Retina (tissue), 1 donor: ENCODE measurements at regions not wholly inside any gene's neighbourhood (a gene's known extent, or its start where the extent isn't known, plus 50 kb on each side); places are given as distances from the start of the nearest gene placed in this dataset.
"Not testable (repeated sequence)": the region's sequence is repeated elsewhere in the genome, so short reads cannot be mapped to it uniquely, and the experiment has no call there.

Experiments
- DNase-seq: peaks from one replicate; pipeline ENCODE4 v3.0.0-alpha.2; 2016

DNA sequence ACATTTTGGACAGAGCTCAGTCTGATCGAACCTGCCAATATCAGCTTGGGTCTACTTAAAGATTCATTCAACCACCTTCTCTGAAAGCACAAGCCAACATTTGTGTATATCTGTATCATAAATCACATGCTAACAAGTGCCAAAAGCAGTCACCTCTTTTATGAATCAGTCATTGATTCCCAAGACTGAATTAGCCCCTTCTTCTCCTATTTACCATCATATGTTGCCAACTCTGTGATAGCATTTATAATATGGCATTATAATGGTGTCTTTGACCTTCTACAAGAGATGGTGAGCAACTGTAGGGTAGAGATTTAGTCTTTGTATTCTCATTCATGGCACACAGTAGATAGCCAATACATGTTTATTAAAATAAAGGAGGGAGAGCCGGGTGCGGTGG is 61.4 kb downstream of the DDX53 start:
- no peak for DNase-seq

DNA sequence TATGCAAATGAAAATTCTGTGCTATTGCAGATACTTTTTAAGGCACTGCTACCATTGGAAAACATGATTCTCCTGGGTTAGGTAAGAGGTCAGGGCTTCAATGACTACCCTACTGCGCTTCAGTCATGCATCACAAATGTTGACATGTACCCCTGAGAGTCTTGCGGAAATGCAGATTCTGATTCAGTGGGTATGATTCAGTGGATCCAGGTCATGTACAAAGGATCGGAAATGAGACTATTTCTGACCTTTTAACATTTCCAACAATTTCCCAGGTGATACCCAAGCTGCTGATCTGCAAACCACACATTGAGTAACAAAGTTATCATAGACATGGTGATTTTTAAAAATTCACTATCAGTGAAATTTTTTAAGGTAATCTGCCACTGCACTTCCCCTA is 62.6 kb downstream of the DDX53 start:
- no peak for DNase-seq

DNA sequence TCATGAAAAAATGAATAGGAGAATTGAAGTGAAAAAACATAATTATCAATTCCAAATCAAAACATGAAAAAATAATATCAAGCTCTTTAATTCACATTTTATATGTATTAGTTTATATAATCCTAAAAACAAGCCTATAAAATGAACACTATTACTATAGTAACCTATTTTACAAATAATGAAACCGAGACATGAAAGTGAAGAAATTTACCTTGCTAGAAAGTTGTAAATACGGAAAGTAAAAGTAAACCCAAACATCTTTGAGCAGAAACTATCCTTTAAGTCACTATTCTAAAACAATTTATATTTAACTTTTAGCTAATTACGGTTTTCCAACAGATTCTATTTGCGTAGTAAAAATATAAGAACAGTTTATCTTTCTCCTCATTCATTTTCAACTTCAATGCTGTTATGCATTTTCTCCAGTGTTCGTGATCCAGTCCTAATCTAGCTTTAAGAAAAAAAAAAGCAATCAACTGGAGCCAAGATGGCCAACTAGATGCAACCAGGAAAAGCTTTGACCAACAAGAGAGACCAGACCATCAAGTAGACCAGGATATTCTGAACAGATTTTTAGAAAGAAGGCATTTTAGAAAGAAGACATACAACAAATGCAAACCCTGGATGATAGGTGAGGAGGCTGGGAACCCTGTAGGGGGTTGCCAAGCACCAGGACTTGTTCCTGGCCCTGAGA is 67.0 kb downstream of the DDX53 start:
- DNase-seq = no peak

DNA sequence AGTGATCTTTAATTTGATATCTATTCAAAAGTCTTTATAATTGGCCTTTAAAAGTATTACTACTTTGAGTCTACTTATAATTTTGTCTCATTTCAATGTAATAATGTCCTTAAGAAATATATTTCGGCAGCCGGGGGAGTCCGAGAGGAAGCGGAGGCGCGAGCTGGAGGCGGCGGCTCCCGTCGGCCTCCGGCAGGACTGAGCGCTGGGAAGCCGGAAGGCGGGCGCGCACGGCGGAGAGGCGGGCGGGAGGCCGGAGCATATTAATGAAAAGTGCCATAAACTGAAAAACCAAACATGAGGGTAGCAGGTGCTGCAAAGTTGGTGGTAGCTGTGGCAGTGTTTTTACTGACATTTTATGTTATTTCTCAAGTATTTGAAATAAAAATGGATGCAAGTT is 75.7 kb downstream of the DDX53 start:
- DNase-seq = not testable (repeated sequence)

DNA sequence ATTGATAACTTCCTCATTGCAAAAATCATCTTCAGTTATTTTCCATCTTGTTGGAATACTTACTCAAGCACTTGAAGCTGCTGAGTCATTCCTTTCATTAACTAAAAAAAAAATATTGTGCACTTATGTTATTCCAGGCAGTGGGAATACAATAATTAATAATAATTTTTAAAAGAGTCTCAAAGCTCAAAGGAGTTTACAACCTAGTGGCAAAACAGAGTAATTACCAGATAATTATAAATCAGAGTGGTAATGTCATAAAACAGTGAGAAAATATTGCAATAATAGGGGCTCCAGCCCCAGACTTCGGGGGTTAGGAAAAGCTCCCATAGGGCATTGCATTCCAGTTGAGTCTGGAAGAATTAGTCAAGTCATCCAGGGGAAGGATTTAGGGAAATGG is 79.6 kb downstream of the DDX53 start:
- no peak for DNase-seq

DNA sequence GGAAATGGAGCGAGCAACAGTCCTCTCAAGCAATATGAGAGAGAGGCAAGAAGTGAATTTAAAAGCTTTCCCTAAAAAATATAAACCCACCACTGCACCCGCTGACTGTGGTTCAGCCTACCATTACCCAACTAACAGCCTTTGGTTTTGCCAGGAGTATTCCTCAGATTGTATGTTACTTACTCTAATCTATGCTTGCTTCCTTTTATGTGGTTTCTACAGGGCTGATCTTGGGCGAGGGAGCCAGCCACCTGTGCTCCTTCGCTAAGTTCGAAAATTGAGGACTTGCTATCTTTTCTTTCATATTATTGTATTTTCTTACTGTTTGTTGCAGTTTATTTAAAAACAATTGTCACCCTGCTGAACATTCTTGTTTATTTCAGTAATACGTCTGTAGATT is 101.1 kb downstream of the DDX53 start:
- no peak for DNase-seq

DNA sequence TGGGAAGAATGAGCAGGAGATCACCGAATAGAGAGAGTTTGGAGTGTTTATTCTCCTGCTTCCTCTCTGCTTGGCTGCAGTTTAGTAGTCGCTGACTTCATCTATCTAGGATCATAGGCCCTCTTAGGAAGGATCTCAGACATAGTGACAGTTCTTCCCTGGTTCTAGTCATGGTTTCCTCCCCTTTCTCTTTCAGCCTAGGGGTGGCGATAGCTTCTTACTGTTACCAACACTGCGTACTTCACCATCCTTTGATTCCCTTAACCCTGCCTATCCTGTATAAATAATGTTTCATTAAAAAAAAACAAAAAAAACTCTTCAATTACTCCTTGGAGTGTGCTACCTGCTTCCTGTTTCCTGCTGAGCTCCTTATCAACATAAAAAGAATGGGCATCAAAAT is 103.8 kb downstream of the DDX53 start:
- DNase-seq = no peak

DNA sequence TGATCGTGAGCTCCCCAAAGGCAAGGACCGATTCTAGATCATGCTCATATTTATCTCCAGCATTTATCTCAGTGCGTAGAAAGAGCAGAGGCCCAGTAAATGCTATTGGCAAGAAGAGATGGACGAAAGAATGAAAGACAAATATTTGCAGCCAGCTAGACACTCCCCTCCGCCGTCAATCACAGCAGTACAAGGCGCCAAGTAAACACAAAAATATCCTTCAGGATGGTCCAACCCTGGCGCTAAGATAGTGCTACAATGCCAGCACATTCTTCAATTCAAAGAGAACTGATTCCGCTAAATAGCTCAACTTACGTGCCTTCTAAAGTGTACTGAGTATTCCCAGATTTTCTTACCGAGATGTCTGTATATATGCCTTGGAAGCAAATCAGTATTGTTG is 114.5 kb downstream of the DDX53 start:
- no peak for DNase-seq

DNA sequence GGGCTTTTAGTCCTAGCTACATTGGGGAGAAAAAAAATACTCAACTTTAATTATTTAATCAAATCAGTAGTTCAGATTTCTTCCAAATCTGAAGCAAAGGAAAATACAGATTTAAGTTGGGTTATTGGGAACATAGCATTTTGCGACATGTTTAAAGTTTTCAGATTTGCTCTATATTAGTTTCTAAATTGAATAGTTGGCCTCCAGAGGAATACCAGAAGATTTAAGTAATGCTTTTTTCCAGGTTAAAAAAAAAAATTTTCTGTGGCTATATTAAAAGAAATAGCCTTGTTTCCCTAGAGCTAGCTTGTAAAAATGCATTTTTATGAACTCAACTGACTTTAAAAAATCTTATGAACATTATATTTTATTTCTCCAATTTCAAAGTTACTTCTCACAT is 115.9 kb downstream of the DDX53 start:
- DNase-seq = no peak

DNA sequence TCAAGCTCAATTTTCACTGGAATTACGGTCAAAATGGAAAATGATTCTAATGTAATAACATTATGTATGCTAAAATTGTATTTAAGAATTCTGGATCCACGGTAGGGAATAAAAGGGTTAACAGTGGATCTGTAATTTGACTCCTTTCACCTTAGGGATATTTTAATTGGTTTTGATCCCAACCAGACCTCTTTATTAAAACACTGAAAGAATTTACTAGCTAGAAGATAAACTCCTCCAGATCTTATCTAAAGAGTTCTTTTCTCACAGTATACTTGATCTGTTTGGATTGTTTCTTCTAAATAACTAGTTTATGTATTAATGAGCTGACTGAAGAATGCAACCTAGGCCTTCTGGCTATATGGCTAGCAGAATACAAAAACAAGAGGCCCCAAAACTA is 118.4 kb downstream of the DDX53 start:
- DNase-seq = no peak

DNA sequence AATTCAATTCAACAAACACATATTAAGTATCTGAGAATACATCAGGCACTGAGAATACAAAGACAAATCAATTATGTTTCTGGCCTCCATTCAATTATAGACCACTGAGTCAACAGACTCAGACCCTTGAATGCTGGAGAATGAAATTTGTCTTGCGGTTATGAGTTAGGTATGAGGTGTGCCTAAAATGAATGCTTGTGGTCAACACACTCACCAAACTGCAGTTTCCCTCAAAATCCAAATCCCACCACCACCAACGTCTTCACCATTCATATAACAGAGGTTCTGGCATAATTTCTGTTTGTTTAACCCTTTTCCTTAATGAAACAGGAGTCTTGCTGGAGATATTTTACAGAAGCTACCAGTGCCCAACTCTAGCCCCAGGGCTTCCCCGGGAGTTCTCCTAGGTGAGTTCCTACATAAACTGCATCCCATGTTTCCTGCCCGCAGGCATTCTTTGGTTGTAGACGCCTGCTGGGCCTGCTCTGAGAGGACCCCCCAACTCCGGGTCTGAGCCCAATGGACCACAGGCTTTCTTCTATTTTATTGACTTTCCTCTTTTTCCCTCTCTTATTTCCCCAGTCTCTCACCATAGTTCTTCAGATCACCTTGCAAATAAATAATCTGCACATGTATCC is 119.2 kb downstream of the DDX53 start:
- DNase-seq = no peak

DNA sequence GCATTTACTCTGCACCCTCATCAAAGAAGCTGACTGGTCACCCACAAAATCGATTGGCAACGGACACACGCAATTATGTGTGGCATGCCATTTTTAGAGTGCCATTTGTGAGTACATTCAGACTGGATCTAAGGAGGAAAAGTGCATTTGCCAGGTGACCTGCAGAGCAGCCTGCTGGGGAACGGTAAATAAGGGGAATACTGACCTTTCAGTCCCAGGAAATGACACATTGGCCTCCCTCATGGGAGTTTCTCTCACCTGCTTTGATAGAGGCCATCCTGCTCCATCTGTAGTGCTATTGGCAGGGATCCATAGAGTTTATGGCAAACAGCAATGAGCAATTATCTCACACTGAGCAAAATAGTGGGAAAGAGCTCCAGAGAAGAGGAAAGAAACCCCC is 127.8 kb downstream of the DDX53 start:
- DNase-seq = no peak

DNA sequence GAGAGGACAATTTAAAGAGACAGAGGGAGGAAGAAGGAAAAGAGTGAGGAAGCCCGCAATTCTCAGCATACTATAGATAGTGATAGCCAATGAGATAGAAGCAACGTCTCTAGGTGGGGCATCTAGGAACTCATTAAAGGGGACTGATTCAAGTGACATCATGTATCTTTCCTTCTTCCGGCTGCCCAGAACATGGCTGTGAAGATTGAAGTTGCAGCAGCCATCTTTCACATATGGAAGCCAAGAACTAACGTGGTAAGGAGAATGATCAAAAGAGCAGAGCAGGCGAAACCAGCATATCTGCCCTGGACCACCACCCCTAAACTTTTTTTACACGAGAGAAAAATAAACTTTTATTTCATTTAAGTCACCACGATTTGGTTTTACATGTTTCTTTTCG is 133.8 kb downstream of the DDX53 start:
- DNase-seq = no peak

DNA sequence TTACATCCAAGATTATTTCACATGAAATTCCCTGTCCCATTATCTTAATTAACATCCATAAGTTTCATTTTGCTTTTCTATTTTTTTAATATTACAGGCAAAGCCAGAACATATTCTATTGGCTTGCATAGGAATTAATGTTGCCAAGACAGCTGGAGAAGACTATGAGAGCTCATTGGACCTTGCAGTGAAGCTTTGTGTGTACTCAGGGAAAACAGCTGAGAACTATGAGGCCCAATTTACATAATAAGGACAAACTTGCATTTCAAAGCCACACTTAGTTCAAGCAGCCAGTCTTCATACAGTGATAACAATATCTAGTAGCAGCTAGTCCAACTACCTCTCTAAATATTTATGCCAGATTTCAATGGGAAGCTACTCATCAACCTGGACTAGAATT is 134.4 kb downstream of the DDX53 start:
- DNase-seq = no peak

DNA sequence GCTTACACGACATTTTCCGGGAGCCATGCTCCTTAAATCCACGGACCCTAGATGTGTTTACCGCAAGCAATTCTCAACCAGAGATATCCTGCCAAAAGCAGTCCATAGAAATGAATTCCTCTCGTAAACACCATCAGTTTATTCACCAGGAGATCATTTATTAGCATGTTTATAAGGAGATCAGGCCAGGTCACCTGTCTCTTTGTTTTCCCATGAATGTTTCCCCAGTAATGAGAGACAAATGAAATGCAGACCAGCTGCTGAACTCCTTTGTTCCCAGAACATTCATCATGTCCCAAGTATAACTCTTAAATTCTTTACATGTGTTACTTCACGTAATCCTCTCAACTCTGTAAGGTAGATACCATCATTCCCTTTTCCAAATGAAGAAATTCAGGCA is 137.1 kb downstream of the DDX53 start:
- no peak for DNase-seq

DNA sequence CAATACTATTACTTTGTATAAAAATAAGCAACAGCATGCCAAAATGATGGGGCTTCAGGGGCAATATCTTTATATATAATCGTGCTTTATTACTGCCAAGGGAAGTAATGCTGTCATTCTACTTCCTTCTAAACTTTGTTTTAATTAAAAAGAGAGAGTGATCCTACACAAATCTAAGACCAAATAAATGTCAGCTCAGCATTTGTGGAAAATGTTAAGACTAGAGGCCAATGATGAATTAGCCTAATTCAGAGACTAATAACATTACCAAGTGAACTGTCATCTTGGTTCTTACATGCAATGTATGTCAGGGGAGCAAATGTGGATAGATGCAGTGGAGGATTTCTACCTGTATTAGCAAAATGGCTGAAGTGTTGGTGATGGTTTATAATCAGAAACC is 166.4 kb upstream of the PTCHD1 start:
- no peak for DNase-seq

DNA sequence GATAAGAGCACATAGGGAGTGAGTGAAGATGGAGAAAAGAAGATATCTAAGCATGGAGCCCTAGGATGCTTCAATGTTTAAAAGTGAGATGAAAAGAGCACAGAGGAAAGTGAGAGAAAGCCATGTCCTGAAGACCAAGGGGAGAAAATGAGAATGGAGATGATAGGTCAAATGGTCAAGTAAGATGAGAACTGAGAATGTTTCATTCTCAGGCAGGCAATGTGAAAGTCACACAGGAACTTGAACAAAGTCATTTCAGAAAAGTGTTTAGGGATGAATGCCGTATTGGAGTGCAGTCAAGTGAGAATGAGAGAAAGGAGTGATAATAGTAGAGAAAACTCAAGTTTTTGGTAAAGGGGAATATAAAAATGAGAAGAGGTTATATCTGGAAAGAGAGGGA is 148.7 kb upstream of the PTCHD1 start:
- no peak for DNase-seq

DNA sequence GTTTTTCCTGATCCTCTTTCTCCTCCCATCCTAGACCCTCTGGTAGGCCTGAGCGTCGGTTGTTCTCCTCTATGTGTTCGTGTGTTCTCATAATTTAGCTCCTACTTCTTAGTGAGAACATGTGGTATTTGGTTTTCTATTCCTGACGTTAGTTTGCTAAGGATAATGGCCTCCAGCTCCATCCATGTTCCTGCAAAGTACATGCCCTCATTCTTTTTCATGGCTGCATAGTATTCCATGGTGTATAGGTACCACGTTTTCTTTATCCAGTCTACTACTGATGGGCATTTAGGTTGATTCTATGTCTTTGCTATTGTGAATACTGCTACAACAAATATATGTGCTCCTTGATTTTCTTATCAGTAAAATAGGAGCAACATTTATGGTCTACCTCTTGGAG is 146.8 kb upstream of the PTCHD1 start:
- DNase-seq = no peak

DNA sequence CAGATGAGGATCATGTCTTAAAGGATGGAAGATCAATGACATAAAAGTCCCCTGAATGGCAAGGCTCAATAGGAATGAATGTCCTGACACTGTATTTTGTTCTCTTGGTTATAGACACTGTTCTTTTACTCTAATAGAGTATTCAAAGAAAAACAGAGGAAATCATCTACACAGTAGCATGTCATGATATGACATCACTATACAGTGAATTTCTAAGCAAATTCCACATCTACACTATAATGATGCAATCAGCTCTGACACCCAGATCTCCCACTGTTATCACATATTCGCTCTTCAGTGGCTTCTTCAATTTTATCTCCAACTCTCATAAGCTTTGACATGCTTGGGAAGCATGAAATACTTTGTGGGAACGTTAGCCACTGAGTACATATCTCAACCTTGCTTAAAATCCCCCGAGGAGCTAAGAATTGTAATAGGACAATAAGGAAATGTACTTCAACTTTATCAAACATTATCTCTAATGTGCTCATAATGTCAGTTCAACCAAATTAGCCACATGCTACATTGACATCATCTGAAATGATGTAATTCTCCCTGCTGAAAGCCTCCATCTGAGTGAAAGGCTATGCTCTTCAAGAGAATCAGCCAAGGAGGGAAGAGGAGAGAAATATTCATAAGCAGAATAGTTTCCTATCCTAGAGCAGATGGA is 139.6 kb upstream of the PTCHD1 start:
- no peak for DNase-seq

DNA sequence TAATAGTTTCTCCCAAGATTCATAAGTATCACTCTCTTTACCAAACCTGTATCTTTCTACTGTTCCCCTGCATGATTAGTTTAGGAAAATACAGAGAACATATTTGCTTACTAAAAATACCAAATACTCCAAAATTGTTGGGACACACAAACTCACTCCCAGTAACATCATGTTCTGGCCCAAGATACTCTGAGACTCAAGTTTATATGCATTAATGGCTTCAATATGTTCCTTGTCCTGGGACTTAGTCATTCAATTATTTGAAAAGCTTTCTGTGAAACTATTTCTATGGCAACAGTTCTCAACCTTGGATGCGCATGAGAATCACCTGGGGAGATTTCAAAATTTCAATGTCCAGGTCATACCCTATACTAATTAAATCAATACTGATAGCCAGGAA is 138.9 kb upstream of the PTCHD1 start:
- no peak for DNase-seq

DNA sequence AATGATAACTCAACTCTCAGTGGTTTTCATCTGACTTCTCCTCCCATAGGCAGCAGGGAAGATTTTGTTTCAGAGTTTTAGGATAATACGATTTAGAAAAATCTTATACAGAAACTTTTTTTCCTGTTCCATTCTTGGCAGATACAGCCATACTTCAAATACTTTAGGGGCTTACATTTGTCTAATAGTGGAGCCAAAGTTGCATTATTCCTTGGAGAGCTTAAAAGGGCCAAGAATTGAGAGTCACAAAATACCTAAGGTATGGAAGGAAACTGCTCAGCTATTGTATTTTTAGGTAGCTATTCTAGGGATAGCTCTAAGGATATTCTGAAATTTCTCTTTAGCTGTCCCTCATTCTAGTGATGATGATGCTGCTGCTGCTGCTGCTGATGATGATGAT is 132.9 kb upstream of the PTCHD1 start:
- DNase-seq = no peak

DNA sequence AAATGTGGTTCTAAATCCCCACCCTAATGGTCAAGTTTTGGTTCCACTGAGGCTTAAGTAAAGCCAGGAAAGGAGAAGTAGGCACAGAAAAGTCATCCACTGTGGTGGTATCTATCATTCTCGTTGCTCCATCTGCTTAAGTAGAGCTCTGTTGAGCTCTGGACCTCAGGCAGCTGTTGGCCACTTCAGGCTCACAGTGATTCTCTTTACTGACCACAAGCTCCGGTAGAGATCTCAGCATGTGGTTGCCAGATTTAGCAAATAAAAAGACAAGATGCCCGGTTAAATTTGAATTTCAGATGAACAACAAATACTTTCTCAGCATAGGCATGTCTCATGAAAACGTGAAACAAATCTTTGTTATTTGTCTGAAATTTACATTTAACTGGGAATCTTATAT is 132.3 kb upstream of the PTCHD1 start:
- DNase-seq = no peak

DNA sequence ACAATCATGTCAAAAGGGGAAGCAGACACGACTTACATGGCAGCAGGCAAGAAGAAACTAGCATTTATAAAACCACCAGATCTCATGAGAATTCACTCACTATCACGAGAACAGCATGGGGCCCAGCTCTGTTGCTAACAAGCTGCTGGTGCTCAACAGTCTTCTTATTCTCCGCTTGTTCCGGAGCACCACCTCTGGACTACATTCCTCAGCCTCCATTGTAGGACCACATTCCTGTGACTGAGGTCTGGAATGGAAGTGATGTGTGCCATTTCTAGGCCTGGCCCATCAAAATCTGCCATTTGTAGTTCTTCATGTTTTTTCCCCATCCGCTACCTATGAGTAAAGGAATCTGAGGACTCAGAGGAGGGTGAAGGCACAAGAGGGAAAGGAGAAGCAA is 111.5 kb upstream of the PTCHD1 start:
- no peak for DNase-seq

DNA sequence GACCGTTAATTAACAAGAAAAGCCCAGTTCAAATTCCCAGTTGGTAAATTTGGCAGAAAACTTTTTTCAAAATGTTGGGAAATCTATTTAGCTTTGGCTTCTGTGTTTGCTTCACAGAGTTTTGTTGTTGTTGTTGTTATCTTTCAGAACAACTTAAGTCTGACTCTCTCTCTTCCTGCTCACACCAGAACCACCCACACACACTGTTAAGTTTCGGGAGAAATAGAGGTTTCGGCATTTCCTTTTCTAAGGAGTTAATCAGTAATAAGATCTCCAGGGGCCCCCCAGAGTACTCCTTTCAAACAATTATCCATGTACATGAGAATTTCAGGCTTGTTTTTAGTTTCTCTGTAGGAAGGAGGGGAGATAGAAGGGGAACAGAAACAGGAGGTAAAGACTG is 106.2 kb upstream of the PTCHD1 start:
- no peak for DNase-seq
